Ammon's horn (tissue), 1 donor: ENCODE measurements at regions not wholly inside any gene's neighbourhood (a gene's known extent, or its start where the extent isn't known, plus 50 kb on each side); places are given as distances from the start of the nearest gene placed in this dataset.
"Not testable (repeated sequence)": the region's sequence is repeated elsewhere in the genome, so short reads cannot be mapped to it uniquely, and the experiment has no call there.

Source experiments
- DNase-seq: peaks from one replicate; pipeline ENCODE4 v3.0.0-alpha.2; 2016; ENCODE audit warnings: low spot score

- DNase-seq = no peak
These were observed 194.0 kb downstream of the COX18 start for GRCh38 chr4:72875545-72875944.

- DNase-seq = no peak
These were observed 194.4 kb downstream of the COX18 start for GRCh38 chr4:72875138-72875537.

- no peak for DNase-seq
These were observed 204.6 kb downstream of the COX18 start for GRCh38 chr4:72864898-72865297.

- DNase-seq = not testable (repeated sequence)
These were observed 205.2 kb downstream of the COX18 start for GRCh38 chr4:72864277-72864676.

- no peak for DNase-seq
These were observed 208.8 kb downstream of the COX18 start for GRCh38 chr4:72860766-72861165.

- no peak for DNase-seq
These were observed 211.2 kb downstream of the COX18 start for GRCh38 chr4:72858328-72858727.

DNA sequence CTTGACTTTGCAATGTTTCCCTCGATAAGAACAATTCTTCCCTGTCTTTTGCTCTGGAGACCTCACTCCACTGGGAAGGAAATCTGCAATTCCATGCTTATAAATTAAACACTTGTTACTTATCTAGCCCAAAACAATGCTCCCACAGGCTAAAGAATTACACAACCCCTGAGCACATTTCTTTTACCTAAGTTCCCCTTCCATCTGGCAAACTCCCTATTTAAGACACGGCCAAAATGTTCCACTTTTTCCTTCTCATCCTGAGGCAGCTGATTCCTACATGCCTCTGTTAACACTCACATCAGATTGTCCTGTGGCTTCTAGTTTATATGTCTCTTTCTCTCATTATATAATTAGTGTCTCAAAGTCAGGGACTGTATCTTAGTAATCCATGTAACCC lies 211.7 kb downstream of the COX18 start:
- DNase-seq = no peak

GRCh38 chr4:72857216-72857615 lies 212.3 kb downstream of the COX18 start:
- no peak for DNase-seq

- DNase-seq = no peak
These were observed 223.0 kb downstream of the COX18 start for GRCh38 chr4:72846280-72847111.

GRCh38 chr4:72843466-72843865 lies 226.1 kb downstream of the COX18 start:
- DNase-seq = no peak

DNA sequence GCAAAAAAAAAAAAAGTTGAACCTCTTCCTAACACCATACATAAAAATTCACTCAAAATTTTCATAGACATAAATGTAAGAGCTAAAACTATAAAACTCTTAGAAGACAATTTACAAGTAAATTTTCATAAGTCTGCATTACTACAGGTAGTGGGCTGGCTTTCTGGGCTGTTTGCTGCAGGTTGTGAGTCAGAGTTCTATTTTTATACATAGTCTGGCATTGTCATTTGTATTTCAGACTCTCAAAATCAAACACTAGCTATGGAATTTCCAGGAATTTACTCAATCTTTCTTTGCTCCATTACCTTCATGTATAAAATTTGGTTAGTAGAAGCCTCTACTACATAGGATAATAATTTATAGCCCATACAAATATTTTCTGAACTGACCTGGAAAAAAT lies 227.2 kb downstream of the COX18 start:
- no peak for DNase-seq

DNA sequence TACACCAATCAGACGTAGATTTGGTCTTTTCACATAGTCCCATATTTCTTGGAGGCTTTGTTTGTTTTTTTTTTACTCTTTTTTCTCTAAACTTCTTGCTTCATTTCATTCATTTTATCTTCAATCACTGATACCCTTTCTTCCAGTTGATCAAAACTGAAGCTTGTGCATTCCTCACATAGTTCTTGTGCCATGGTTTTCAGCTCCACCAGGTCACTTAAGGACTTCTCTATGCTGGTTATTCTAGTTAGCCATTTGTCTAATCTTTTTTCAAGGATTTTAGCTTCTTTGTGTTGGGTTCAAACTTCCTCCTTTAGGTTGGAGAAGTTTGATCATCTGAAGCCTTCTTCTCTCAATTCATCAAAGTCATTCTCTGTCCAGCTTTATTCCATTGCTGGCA lies 229.3 kb downstream of the COX18 start:
- not testable (repeated sequence) for DNase-seq

GRCh38 chr4:72828864-72829263 lies 240.7 kb downstream of the COX18 start:
- DNase-seq = no peak

- DNase-seq = no peak
These were observed 241.5 kb downstream of the COX18 start for GRCh38 chr4:72827968-72828367.

- no peak for DNase-seq
These were observed 249.4 kb downstream of the COX18 start for GRCh38 chr4:72820107-72820506.

DNA sequence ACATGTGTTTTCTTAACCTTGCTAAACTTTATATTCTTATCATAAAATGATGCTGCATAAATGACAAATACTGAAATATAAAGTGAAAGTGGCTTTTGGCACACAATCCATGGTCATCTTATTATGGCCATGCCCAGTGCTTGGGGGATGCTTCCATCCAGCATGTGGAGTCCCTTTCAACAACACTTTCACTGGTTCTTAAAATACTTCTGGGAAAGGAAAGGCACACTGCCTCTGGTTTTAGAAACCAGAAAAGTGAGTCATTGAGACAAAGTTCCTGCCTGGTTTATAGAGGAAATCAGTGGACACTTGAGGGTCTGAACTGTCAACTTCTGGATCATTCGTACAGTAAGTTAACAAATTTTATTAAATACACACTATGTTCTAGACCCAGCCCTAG lies 248.0 kb upstream of the ADAMTS3 start:
- DNase-seq = no peak

- DNase-seq = no peak
These were observed 245.2 kb upstream of the ADAMTS3 start for GRCh38 chr4:72814241-72814640.

GRCh38 chr4:72809208-72809607 lies 240.2 kb upstream of the ADAMTS3 start:
- DNase-seq = no peak

GRCh38 chr4:72805284-72805683 lies 236.3 kb upstream of the ADAMTS3 start:
- DNase-seq = no peak

DNA sequence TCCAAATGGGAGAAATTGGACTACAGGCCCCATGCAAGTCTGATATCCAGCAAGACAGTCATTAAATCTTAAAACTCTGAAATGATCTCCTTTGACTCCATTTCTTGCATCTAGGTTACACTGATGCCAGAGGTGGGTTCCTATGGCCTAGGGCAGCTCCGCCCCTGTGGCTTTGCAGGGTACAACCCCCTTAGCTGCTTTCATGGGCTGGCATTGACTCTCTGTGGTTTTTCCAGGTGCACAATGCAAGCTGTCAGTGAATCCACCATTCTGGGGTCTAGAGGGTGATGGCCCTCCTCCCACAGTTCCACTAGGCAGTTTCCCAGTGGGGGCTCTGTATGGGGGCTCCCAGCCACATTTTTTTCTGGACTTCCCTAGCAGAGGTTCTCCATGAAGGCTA lies 228.5 kb upstream of the ADAMTS3 start:
- no peak for DNase-seq

DNA sequence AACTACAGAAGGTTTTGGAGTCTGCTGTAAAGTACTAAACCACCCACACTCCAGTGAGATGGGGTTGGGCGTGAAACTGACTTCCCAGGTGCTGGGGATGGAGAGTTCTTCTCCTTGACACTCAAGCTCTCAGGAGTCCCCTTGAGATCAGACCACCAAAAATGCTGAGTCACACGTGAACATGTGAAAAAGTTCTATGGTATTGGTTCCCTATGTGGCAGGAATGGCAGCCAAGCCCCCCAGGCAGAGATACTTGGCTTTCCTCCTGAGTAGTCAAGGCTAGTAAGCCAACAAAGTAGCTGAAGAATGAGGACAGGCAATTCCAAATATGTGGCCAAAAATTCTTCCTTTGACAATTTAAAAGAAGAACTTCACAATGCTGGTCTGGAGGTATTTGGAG lies 222.0 kb upstream of the ADAMTS3 start:
- DNase-seq = no peak

DNA sequence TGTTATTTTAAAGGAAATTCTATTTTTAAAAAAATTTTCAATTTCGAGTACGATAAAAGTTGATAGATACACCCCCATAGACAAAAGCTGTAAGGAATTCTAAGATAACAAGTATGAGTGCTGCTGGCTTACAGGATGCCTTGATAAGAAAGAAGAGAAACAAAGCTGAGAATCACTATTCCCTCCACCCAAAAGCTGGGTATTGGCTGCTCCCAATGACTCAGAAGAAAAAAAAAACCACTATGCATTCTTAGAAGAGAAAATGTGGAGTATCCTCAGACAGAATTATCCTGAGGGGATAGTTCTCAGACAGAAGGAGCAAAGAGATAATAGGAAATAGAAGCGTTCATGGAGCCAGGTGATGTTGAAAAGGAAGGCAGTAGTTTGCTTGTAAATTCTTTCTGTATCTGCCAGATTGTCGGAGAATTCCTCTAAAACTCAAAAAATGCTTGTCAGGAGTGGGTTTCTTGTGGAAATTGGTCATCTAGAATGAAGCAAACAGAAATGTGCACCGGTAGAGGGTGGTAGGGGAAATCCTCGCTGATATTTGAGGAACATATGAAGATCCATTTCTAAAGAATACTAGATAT lies 217.5 kb upstream of the ADAMTS3 start:
- no peak for DNase-seq

DNA sequence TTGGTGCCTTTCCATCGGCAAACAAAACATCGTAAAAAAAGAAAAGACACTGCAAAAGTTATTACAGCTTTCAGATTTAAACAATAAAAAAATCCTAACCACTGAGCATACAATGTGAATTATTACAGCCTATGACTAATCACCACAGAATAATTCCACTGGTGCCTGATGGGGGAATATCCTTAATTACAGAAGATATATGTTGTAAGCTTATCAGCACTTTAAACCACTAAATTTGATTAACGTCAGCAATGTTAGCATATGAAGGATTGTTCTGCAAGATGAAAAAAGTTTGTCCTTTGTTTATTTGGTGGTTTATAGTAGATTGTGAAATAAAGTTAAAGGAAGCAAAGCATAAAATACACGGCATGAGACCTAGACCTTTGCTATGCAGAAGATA lies 210.2 kb upstream of the ADAMTS3 start:
- DNase-seq = no peak

DNA sequence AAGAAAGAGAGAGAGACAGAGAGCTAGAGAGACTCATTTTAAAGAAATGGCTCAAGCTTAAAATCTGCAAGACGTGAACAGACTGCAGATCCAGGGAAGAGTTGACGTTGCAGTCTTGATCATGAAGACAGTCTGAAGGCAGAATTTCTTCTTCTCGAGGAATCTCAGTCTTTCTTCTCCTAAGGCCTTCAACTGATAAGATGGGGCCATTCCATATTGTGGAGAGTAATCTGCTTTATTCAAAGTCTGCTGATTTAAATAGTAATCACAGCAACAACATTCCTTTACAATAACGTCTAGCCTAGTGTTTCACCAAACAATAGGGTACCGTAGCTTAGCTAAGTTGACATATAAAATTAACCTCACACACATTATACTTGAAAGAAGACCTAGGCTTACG lies 208.4 kb upstream of the ADAMTS3 start:
- DNase-seq = no peak
